Loucy (cell line): ENCODE measurements at regions not wholly inside any gene's neighbourhood (a gene's known extent, or its start where the extent isn't known, plus 50 kb on each side); places are given as distances from the start of the nearest gene placed in this dataset.

Source experiments
- H2AFZ ChIP-seq: fragments of 200-600 bp; sonication (generic); 2 replicates; pipeline ENCODE4 v1.6.0; 2016; ENCODE audit warnings: antibody characterized with exemption, mild to moderate bottlenecking, low read length, moderate library complexity
- H3F3A ChIP-seq: fragments of 200-600 bp; 2 replicates; pipeline ENCODE4 v1.6.0; 2016; ENCODE audit warnings: antibody characterized with exemption, low read depth, mild to moderate bottlenecking
- H3K27me3 ChIP-seq: fragments of 200-600 bp; sonication (generic); 2 replicates; pipeline ENCODE4 v1.6.1; 2014; ENCODE audit warnings: low read length, mild to moderate bottlenecking; ENCODE audit not compliant: insufficient read depth, poor library complexity, severe bottlenecking
- H3K36me3 ChIP-seq: fragments of 200-600 bp; sonication (generic); 2 replicates; pipeline ENCODE4 v1.6.1; 2016; ENCODE audit warnings: low read length; ENCODE audit not compliant: insufficient read depth
- H3K4me1 ChIP-seq: fragments of 200-600 bp; sonication (generic); 2 replicates; pipeline ENCODE4 v1.5.1; 2014; ENCODE audit warnings: low read length, mild to moderate bottlenecking; ENCODE audit not compliant: insufficient read depth, poor library complexity, severe bottlenecking
- H3K4me2 ChIP-seq: fragments of 200-600 bp; sonication (generic); 2 replicates; pipeline ENCODE4 v1.6.0; 2014; ENCODE audit warnings: antibody characterized with exemption, low read length, low read depth, mild to moderate bottlenecking; ENCODE audit not compliant: poor library complexity, severe bottlenecking
- H3K4me3 ChIP-seq: fragments of 200-600 bp; sonication (generic); 2 replicates; pipeline ENCODE4 v1.5.1; 2014; ENCODE audit warnings: low read length, mild to moderate bottlenecking, mixed read lengths; ENCODE audit not compliant: poor library complexity, severe bottlenecking
- H3K79me2 ChIP-seq: fragments of 200-600 bp; sonication (generic); 2 replicates; pipeline ENCODE4 v1.6.1; 2014; ENCODE audit warnings: low read length; ENCODE audit not compliant: insufficient read depth
- H3K9ac ChIP-seq: fragments of 200-600 bp; sonication (generic); 2 replicates; pipeline ENCODE4 v1.6.0; 2014; ENCODE audit warnings: mild to moderate bottlenecking, low read depth, low read length, moderate library complexity; ENCODE audit not compliant: poor library complexity, severe bottlenecking
- H3K9me2 ChIP-seq: fragments of 200-600 bp; sonication (generic); replicated peaks from 2 replicates; pipeline ENCODE4 v1.6.1; 2016; ENCODE audit warnings: low read depth, low read length, mixed read lengths
- H3K9me3 ChIP-seq: fragments of 200-600 bp; sonication (generic); 2 replicates; pipeline ENCODE4 v1.6.1; 2014; ENCODE audit warnings: mild to moderate bottlenecking, antibody characterized with exemption, low read length, low read depth; ENCODE audit not compliant: insufficient read depth
- H4K20me1 ChIP-seq: fragments of 200-600 bp; sonication (generic); 2 replicates; pipeline ENCODE4 v1.6.0; 2014; ENCODE audit warnings: antibody characterized with exemption, low read length, mild to moderate bottlenecking; ENCODE audit not compliant: insufficient read depth, poor library complexity, severe bottlenecking
- EZH2phosphoT487 ChIP-seq: fragments of 200-600 bp; IDR thresholded peaks from 2 replicates; pipeline ENCODE4 v1.6.1; 2018; ENCODE audit warnings: antibody characterized with exemption, mild to moderate bottlenecking, moderate library complexity, borderline replicate concordance
- TF ChIP-seq, protein P1 (sequence below): fragments of 200-600 bp; sonication (generic); conservative IDR thresholded peaks from 2 replicates; pipeline ENCODE4 v1.5.1; 2014; ENCODE audit warnings: mild to moderate bottlenecking, antibody characterized with exemption, low read length

DNA sequence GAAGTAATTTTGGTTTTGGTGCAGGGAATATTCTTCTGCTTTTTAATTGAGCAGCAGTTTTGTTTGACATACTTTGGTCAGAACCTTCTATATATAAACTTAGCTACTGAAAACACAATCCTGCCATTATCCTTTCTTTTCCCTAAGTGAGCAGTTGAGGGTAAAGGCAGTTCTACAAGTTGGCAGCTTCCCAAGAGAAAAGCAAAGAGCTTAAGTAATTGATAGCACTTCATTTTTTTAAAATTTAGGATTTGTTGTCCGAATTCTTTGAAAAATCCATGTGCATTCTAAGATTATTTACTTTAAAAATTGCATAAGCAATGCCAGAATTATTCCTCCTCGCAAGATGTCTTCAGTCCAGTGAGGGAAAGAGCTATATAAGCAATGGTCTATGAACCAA lies 1394.1 kb downstream of the FAM181B start:
- TF ChIP-seq, protein P1, sequence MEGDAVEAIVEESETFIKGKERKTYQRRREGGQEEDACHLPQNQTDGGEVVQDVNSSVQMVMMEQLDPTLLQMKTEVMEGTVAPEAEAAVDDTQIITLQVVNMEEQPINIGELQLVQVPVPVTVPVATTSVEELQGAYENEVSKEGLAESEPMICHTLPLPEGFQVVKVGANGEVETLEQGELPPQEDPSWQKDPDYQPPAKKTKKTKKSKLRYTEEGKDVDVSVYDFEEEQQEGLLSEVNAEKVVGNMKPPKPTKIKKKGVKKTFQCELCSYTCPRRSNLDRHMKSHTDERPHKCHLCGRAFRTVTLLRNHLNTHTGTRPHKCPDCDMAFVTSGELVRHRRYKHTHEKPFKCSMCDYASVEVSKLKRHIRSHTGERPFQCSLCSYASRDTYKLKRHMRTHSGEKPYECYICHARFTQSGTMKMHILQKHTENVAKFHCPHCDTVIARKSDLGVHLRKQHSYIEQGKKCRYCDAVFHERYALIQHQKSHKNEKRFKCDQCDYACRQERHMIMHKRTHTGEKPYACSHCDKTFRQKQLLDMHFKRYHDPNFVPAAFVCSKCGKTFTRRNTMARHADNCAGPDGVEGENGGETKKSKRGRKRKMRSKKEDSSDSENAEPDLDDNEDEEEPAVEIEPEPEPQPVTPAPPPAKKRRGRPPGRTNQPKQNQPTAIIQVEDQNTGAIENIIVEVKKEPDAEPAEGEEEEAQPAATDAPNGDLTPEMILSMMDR = no peak
- TF ChIP-seq EZH2phosphoT487 = no peak

DNA sequence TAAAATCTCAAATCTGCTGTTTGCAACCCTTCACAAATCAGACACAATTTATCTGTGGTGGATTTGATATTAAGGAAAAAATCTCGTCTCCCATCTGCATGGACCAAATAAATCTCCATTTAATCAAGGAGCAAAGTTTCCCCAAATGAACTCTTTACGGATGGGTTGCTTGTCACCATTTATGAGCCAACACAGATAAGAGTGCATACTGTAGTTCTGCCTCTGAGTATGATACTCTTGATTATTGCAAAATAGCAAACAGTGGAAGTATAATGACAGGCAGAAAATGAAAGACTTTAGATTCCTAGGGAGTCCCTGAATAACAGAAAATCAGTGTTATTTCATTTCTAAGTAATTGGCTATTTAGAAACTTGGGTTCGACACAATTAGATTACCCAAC lies 1395.9 kb downstream of the FAM181B start:
- Histone ChIP-seq H4K20me1 (no peaks in the 10 kb centered on the region), H3K27me3 (no peaks in the 10 kb centered on the region)

More for the DNA sequence above, 1394.1 kb downstream of the FAM181B start:
- Histone ChIP-seq H3K9me2 (no peaks in the 10 kb centered on the region), H3K4me2 (no peak overlapping the region), H2AFZ (no peak overlapping the region), H3K4me1 (no peaks in the 10 kb centered on the region), H3K9me3 (no peaks in the 10 kb centered on the region), H3K9ac (no peak overlapping the region), H3K4me3 (no peak overlapping the region), H3K79me2 (no peaks in the 10 kb centered on the region), H3K36me3 (no peaks in the 10 kb centered on the region), H3F3A (no peaks in the 10 kb centered on the region), H3K27me3 (no peaks in the 10 kb centered on the region), H4K20me1 (no peaks in the 10 kb centered on the region)

DNA sequence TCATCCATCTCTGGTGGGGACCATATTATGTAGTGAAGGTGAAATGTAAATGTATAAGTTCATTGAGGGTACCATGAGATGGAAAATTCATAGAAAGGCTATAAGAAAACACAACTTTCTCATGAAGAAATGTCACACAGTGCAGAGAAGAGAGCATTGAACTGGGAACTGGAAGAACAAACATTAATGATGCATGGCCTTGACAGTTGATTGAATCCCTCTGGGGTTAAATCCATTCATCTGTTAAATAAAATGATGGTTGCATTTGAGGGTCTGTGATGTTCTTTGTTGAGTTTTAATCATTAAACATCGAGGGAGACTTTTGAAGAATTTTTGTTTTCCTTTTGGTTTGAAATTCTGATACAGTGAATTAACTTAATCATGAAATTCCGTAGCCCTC lies 1401.4 kb downstream of the FAM181B start:
- H3K9me3 ChIP-seq = no peaks in the 10 kb centered on the region
- H4K20me1 ChIP-seq = no peaks in the 10 kb centered on the region
- H3K79me2 ChIP-seq = no peaks in the 10 kb centered on the region
- H3F3A ChIP-seq = no peaks in the 10 kb centered on the region
- TF ChIP-seq, protein P1 = no peak
- TF ChIP-seq EZH2phosphoT487 = no peak
- no peak overlapping the region for H3K4me2 ChIP-seq
- H2AFZ ChIP-seq = no peak overlapping the region
- H3K36me3 ChIP-seq = no peaks in the 10 kb centered on the region
- no peaks in the 10 kb centered on the region for H3K4me1 ChIP-seq
- no peaks in the 10 kb centered on the region for H3K9me2 ChIP-seq
- no peaks in the 10 kb centered on the region for H3K27me3 ChIP-seq
- no peak overlapping the region for H3K4me3 ChIP-seq
- no peak overlapping the region for H3K9ac ChIP-seq

More for the DNA sequence above, 1395.9 kb downstream of the FAM181B start:
- Histone ChIP-seq H3K9me2 (no peaks in the 10 kb centered on the region), H3K4me1 (no peaks in the 10 kb centered on the region), H3K4me2 (no peak overlapping the region), H3K9me3 (no peaks in the 10 kb centered on the region), H3K4me3 (no peak overlapping the region), H2AFZ (no peak overlapping the region), H3K9ac (no peak overlapping the region), H3K36me3 (no peaks in the 10 kb centered on the region), H3K79me2 (no peaks in the 10 kb centered on the region), H3F3A (no peaks in the 10 kb centered on the region)
- TF ChIP-seq EZH2phosphoT487 = no peak
- TF ChIP-seq, protein P1 = no peak
